ENCODE measurements at regions not wholly inside any gene's neighbourhood (a gene's known extent, or its start where the extent isn't known, plus 50 kb on each side); places are given as distances from the start of the nearest gene placed in this dataset.

DNA sequence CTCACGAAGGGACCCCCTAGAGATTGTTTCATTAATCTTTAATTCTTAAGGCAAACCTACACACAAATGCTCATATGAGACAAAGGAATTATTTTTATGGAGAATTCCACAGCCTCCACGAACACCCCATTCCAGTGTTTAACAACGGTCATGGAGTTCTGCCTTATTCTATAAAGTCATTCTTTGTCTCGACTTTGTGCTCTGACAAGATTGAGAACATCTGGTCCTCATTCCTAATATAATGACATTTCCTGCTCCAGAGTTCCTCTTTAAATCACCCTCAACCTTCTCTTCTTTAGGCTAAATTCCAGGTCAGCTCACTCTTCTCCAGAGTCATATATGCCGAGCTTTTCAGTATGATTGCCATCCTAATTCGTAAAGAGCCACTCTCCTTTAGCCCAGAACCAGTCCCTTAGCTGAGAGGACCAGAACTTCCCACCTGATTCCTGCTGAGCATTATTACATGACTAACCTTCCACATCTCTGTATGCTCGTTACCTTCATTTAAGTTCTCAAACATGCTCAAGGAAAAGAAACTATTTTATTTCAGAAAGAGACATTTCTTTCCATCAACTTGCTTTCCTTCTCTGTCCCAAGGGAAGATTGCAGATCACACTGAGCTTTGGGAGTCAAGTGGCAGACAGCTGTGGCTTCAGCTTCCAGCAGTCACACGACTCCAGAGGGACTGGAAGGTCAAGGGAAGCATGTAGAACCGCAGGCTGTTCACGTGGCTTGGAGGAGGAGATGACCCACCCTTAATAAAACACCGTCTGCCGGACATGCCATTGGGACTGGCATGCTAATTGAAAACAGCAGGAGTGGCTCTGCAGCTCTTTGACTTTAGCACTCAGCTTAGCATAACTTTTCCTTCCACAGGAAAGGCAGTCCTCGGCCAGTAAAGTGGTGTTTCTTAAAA lies 467.1 kb upstream of the HSF2 start:
- Histone ChIP-seq H2AFZ (ENCODE audit: low read length) (no peak overlapping the region), H3K4me3 (replicated peaks in 1 of 3; ENCODE audit: insufficient read depth in 1 of 3, low read depth in 2 of 3, low read length in 3 of 3) (no peak overlapping the region), H4K20me1 (ENCODE audit: insufficient read depth, low read length) (no peaks in the 10 kb centered on the region), H3K36me3 (replicated peaks in 1 of 2; ENCODE audit: control insufficient read depth in 1 of 2, insufficient read depth in 2 of 2, low read length in 2 of 2) (no peaks in the 10 kb centered on the region), H3K4me1 (ENCODE audit: insufficient read depth, low read length) (no peaks in the 10 kb centered on the region), H3K79me2 (ENCODE audit: insufficient read depth, low read length) (no peaks in the 10 kb centered on the region), H3K27me3 (ENCODE audit: control insufficient read depth in 1 of 2, insufficient read depth in 2 of 2, low read length in 2 of 2) (no peaks in the 10 kb centered on the region), H3K9ac (ENCODE audit: insufficient read depth, low read depth, low read length) (no peak overlapping the region), H3K4me2 (ENCODE audit: low read depth, low read length) (no peak overlapping the region; the same call in 1 of the 2 replicates), H3K27ac (ENCODE audit: extremely low read length, insufficient read depth, low read length) (no peak overlapping the region), H3K9me3 (ENCODE audit: low read length) (no peaks in the 10 kb centered on the region)
- peak; percentile 77 for ATAC-seq
- ChIA-PET CTCF (ENCODE audit: low intra/inter-chr PET ratio, low total read pairs) (no interaction called here), POLR2A (no interaction called here)
- in situ Hi-C loops (cut with HindIII; ENCODE audit: extremely low pct_ligation_motif_present, low pct_unique_long_range_greater_than_20kb) (no loop called here), intact Hi-C loops (cut with micrococcal nuclease; ENCODE audit: unreplicated experiment) (no loop called here)
- DNase-seq (ENCODE audit: low spot score): peak; percentile 10
- FAIRE-seq: no peak
- BruUV-seq (replicated peaks): no TSS peak
- 2% methylated on average over 13 of the region's 13 CpGs for WGBS (ENCODE audit: low lambda C conversion rate)
- no peak for TF ChIP-seq ZNF790 (CRISPR knock-in tag; IDR thresholded peaks at IDR 0.05; ENCODE audit: borderline replicate concordance)
- TF ChIP-seq, protein P1, sequence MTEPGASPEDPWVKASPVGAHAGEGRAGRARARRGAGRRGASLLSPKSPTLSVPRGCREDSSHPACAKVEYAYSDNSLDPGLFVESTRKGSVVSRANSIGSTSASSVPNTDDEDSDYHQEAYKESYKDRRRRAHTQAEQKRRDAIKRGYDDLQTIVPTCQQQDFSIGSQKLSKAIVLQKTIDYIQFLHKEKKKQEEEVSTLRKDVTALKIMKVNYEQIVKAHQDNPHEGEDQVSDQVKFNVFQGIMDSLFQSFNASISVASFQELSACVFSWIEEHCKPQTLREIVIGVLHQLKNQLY (CRISPR knock-in tag; IDR thresholded peaks at IDR 0.05): peak; percentile 64; the same call in 1 of the 2 replicates
- TF ChIP-seq SAP130 (CRISPR knock-in tag; IDR thresholded peaks at IDR 0.05; ENCODE audit: low read depth): 0 out of 2 replicates have a peak, but pooled peaks have one; percentile 12
- TF ChIP-seq, protein P2, sequence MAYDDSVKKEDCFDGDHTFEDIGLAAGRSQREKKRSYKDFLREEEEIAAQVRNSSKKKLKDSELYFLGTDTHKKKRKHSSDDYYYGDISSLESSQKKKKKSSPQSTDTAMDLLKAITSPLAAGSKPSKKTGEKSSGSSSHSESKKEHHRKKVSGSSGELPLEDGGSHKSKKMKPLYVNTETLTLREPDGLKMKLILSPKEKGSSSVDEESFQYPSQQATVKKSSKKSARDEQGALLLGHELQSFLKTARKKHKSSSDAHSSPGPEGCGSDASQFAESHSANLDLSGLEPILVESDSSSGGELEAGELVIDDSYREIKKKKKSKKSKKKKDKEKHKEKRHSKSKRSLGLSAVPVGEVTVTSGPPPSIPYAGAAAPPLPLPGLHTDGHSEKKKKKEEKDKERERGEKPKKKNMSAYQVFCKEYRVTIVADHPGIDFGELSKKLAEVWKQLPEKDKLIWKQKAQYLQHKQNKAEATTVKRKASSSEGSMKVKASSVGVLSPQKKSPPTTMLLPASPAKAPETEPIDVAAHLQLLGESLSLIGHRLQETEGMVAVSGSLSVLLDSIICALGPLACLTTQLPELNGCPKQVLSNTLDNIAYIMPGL (CRISPR knock-in tag; IDR thresholded peaks at IDR 0.05; ENCODE audit: borderline replicate concordance in 1 of 2, low read depth in 1 of 2): no peak
- no peak for TF ChIP-seq GLMP (CRISPR knock-in tag; IDR thresholded peaks at IDR 0.05; ENCODE audit: borderline replicate concordance)
- TF ChIP-seq, protein P3, sequence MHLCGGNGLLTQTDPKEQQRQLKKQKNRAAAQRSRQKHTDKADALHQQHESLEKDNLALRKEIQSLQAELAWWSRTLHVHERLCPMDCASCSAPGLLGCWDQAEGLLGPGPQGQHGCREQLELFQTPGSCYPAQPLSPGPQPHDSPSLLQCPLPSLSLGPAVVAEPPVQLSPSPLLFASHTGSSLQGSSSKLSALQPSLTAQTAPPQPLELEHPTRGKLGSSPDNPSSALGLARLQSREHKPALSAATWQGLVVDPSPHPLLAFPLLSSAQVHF (CRISPR knock-in tag; IDR thresholded peaks at IDR 0.05): no peak
- TF ChIP-seq ZNF747 (CRISPR knock-in tag; IDR thresholded peaks at IDR 0.05; ENCODE audit: borderline replicate concordance): no peak
- peak in 1 of 2 experiments; percentile 23; a peak in 1 of 4 replicates for TF ChIP-seq NR2F1 (CRISPR knock-in tag; IDR thresholded peaks at IDR 0.05)
- TF ChIP-seq MBD4 (IDR thresholded peaks at IDR 0.05; ENCODE audit: borderline replicate concordance, low read length): no peak
- no peak for TF ChIP-seq DNMT1 (CRISPR knock-in tag; IDR thresholded peaks at IDR 0.05)
- no peak for TF ChIP-seq ZNF816 (CRISPR knock-in tag; IDR thresholded peaks at IDR 0.05; ENCODE audit: borderline replicate concordance)
- TF ChIP-seq RFX1 (IDR thresholded peaks at IDR 0.05): no peak
- TF ChIP-seq ZNF781 (CRISPR knock-in tag; IDR thresholded peaks at IDR 0.05; ENCODE audit: borderline replicate concordance, not compliant biosample characterization): no peak
- TF ChIP-seq ZNF557 (CRISPR knock-in tag; IDR thresholded peaks at IDR 0.05): no peak
- TF ChIP-seq IKZF1 (IDR thresholded peaks at IDR 0.05): no peak
- no peak for TF ChIP-seq ZNF350 (CRISPR knock-in tag; IDR thresholded peaks at IDR 0.05; ENCODE audit: borderline replicate concordance, low read depth)
- no peak for TF ChIP-seq ZNF670 (CRISPR knock-in tag; IDR thresholded peaks at IDR 0.05; ENCODE audit: borderline replicate concordance)
- TF ChIP-seq ZNF30 (CRISPR knock-in tag; IDR thresholded peaks at IDR 0.05): no peak
- 0 out of 2 replicates have a peak, but pooled peaks have one; percentile 14 for TF ChIP-seq RARA (CRISPR knock-in tag; IDR thresholded peaks at IDR 0.05)
- TF ChIP-seq ZC3H13 (CRISPR knock-in tag; IDR thresholded peaks at IDR 0.05): no peak
- TF ChIP-seq NFRKB (IDR thresholded peaks at IDR 0.05): no peak
